Endothelial cell (in vitro differentiated cells): ENCODE measurements at regions not wholly inside any gene's neighbourhood (a gene's known extent, or its start where the extent isn't known, plus 50 kb on each side); places are given as distances from the start of the nearest gene placed in this dataset.

Experiments used
- DNase-seq: peaks from one replicate; pipeline ENCODE4 v3.0.0; 2021; ENCODE audit warnings: low spot score
- H3K27ac Mint-ChIP-seq: one replicate; pipeline ENCODE4 v1.8.0; 2021; ENCODE audit warnings: mixed read lengths, inconsistent platforms; ENCODE audit not compliant: unreplicated experiment
- H3K27me3 Mint-ChIP-seq: one replicate; pipeline ENCODE4 v1.8.0; 2021; ENCODE audit warnings: mild to moderate bottlenecking, moderate library complexity, mixed read lengths, inconsistent platforms; ENCODE audit not compliant: unreplicated experiment
- H3K36me3 Mint-ChIP-seq: one replicate; pipeline ENCODE4 v1.8.0; 2021; ENCODE audit warnings: mild to moderate bottlenecking, low read depth, mixed read lengths, inconsistent platforms; ENCODE audit not compliant: unreplicated experiment
- H3K4me1 Mint-ChIP-seq: one replicate; pipeline ENCODE4 v1.8.0; 2021; ENCODE audit warnings: mild to moderate bottlenecking, mixed read lengths, inconsistent platforms; ENCODE audit not compliant: unreplicated experiment
- H3K4me3 Mint-ChIP-seq: one replicate; pipeline ENCODE4 v1.8.0; 2021; ENCODE audit warnings: mild to moderate bottlenecking, mixed read lengths, inconsistent platforms; ENCODE audit not compliant: unreplicated experiment
- H3K9me3 Mint-ChIP-seq: one replicate; pipeline ENCODE4 v1.8.0; 2021; ENCODE audit warnings: mixed read lengths, inconsistent platforms; ENCODE audit not compliant: unreplicated experiment
- TF ChIP-seq, protein P1 (sequence below): fragments of 200-600 bp; sonication (generic); IDR thresholded peaks from one replicate; pipeline ENCODE4 v1.5.0; 2021; ENCODE audit warnings: antibody characterized with exemption; ENCODE audit not compliant: unreplicated experiment

DNA sequence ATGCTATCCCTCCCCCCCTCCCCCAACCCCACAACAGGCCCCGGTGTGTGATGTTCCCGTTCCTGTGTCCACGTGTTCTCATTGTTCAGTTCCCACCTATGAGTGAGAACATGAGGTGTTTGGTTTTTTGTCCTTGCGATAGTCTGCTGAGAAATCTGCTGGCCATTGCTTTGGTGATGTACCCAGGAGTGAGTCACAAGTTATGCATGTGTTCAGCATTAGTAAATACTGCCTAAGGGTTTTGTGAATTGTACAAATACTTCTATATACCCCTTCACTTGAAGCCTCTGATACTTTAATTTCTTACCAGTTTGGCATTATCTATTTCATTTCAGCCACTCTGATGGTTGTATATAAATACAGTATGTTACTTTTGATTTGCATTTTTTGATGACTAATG is 711.3 kb upstream of the GJE1 start:
- no peaks in the 10 kb centered on the region for H3K4me1 Mint-ChIP-seq
- DNase-seq, result no peak
- no peak overlapping the region for H3K4me3 Mint-ChIP-seq
- H3K27ac Mint-ChIP-seq, result no peak overlapping the region
- H3K9me3 Mint-ChIP-seq, result no peaks in the 10 kb centered on the region
- TF ChIP-seq, protein P1, sequence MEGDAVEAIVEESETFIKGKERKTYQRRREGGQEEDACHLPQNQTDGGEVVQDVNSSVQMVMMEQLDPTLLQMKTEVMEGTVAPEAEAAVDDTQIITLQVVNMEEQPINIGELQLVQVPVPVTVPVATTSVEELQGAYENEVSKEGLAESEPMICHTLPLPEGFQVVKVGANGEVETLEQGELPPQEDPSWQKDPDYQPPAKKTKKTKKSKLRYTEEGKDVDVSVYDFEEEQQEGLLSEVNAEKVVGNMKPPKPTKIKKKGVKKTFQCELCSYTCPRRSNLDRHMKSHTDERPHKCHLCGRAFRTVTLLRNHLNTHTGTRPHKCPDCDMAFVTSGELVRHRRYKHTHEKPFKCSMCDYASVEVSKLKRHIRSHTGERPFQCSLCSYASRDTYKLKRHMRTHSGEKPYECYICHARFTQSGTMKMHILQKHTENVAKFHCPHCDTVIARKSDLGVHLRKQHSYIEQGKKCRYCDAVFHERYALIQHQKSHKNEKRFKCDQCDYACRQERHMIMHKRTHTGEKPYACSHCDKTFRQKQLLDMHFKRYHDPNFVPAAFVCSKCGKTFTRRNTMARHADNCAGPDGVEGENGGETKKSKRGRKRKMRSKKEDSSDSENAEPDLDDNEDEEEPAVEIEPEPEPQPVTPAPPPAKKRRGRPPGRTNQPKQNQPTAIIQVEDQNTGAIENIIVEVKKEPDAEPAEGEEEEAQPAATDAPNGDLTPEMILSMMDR, result no peak
- no peaks in the 10 kb centered on the region for H3K27me3 Mint-ChIP-seq
- no peaks in the 10 kb centered on the region for H3K36me3 Mint-ChIP-seq

DNA sequence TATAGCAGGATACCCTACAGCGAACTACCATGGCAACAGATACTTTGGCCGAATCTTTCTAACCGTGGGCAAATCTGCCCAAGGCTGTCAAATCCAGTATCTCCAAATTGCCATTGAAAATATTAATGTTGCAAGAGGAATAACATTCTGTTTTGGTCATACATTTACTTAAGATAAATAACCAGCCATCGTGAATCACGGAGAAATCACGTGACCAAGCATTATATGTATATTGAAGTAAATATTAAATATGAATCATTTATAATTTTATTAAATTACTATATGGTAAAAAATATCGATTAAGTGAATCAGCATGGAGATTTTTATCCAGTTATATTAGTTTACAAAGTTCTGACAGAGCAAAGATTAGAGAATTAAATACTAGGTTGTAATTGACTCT is 714.6 kb upstream of the GJE1 start:
- Mint-ChIP-seq H3K4me1 (no peaks in the 10 kb centered on the region), H3K36me3 (no peaks in the 10 kb centered on the region), H3K27me3 (no peaks in the 10 kb centered on the region), H3K27ac (no peak overlapping the region), H3K4me3 (no peak overlapping the region), H3K9me3 (no peaks in the 10 kb centered on the region)
- DNase-seq, result no peak
- TF ChIP-seq, protein P1, result no peak

DNA sequence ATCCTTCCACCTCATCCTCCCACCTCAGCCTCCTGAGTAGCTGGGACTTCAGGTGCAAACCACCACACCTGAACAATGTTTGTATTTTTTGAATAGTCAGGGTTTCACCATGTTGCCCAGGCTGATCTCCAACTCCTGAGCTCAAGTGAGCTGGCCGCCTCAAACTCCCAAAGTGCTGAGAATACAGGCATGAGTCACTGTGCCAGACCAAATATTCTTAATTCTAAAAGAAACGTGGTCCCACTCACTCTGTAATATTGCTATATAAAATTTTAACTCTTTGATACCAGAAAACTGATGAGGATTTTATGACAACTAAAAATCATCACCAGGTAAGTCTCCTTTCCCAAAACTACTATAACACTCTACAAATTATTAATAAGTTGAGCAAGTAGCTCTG is 716.8 kb upstream of the GJE1 start:
- no peaks in the 10 kb centered on the region for H3K27me3 Mint-ChIP-seq
- DNase-seq, result no peak
- H3K27ac Mint-ChIP-seq, result no peak overlapping the region
- H3K4me1 Mint-ChIP-seq, result no peaks in the 10 kb centered on the region
- TF ChIP-seq, protein P1, result no peak
- no peaks in the 10 kb centered on the region for H3K36me3 Mint-ChIP-seq
- no peaks in the 10 kb centered on the region for H3K9me3 Mint-ChIP-seq
- no peak overlapping the region for H3K4me3 Mint-ChIP-seq

DNA sequence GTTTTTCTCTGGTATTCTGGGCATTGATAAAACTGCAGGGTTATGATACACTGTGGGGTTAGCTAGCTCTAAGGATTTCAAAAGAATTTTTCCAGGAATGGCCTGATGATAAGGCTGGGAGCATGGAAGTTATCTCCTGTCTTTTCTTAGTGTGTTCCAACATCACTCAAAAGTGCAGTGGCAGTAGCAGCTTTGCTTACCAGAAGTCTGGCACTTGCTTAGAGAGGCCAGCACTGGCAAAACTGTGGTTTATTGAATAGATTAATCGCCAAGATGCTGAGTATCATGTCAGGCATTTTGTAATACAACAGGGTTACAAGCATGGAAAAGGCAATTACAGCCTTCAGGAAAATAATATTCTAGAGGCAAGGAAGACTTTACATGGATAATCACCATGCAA is 719.5 kb upstream of the GJE1 start:
- TF ChIP-seq, protein P1, result no peak
- Mint-ChIP-seq H3K27me3 (no peaks in the 10 kb centered on the region), H3K4me1 (no peaks in the 10 kb centered on the region), H3K36me3 (peaks cover 9% of the 10 kb centered on the region), H3K4me3 (no peak overlapping the region), H3K9me3 (peaks cover 8% of the 10 kb centered on the region), H3K27ac (no peak overlapping the region)
- no peak for DNase-seq

DNA sequence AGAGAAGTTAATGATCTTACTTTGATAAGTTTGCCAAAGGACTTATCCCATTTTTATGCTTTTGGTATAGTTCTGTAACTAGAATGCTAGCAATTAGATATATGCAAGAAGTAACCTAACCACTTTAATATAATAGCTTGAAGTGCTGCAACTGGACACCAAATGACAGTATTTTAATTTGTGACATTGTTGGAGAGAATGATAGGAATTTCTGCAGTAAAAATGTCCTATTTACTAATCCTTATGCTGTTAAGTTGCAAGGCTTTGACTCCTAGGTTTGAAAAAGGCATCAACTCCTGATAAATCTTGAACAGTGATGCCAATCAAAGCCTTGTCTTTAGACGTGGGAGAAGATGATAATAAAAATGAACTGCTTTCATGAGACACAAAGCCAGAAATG is 726.0 kb upstream of the GJE1 start:
- no peak for DNase-seq
- TF ChIP-seq, protein P1, result no peak
- Mint-ChIP-seq H3K9me3 (peaks cover 12% of the 10 kb centered on the region), H3K27me3 (peaks cover 1% of the 10 kb centered on the region), H3K27ac (no peak overlapping the region), H3K4me3 (no peak overlapping the region), H3K36me3 (peaks cover 9% of the 10 kb centered on the region), H3K4me1 (peaks cover 4% of the 10 kb centered on the region)
